ENCODE measurements at regions not wholly inside any gene's neighbourhood (a gene's known extent, or its start where the extent isn't known, plus 50 kb on each side); places are given as distances from the start of the nearest gene placed in this dataset.

DNA sequence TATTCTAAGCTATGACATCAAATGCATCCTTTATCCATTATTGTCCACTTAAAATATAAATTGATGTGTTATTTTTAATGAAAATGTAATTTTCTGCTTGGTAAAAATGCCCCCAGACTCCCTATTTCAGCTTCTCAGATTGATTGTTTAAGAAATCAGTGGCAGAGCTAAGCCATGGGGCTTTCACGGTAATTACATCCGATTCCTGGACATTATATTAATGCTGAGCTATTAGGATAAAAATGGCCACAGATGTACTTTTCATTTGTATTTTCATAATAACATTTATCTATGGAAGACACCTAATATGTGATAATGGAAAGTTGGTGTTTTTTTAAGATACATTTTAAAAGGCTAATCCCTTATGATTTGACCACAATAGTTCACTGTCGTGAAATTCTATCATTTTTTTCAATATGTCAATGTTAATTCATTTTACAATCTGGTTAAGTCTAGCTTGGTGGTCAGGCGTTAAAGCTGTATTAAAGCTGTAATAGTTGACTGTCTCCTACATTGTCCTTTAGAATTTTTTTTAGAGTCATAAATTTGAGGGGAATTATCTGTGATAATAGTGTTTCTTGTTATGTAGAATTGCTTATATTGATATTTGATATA lies 229.0 kb upstream of the UBE2E3 start:
- TF ChIP-seq, protein P1, sequence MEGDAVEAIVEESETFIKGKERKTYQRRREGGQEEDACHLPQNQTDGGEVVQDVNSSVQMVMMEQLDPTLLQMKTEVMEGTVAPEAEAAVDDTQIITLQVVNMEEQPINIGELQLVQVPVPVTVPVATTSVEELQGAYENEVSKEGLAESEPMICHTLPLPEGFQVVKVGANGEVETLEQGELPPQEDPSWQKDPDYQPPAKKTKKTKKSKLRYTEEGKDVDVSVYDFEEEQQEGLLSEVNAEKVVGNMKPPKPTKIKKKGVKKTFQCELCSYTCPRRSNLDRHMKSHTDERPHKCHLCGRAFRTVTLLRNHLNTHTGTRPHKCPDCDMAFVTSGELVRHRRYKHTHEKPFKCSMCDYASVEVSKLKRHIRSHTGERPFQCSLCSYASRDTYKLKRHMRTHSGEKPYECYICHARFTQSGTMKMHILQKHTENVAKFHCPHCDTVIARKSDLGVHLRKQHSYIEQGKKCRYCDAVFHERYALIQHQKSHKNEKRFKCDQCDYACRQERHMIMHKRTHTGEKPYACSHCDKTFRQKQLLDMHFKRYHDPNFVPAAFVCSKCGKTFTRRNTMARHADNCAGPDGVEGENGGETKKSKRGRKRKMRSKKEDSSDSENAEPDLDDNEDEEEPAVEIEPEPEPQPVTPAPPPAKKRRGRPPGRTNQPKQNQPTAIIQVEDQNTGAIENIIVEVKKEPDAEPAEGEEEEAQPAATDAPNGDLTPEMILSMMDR (IDR thresholded peaks at IDR 0.05; ENCODE audit: low read depth, low read length): no peak
- no peaks in the 10 kb centered on the region for H3K9me3 ChIP-seq (ENCODE audit: severe bottlenecking)
- H3K4me3 ChIP-seq (ENCODE audit: low read depth, low read length): no peak overlapping the region
- DNase-seq: no peak
- H3K27ac ChIP-seq: no peak overlapping the region
- H3K27me3 ChIP-seq (ENCODE audit: insufficient read depth, low read depth, severe bottlenecking): no peaks in the 10 kb centered on the region
- H3K36me3 ChIP-seq: no peaks in the 10 kb centered on the region

- Histone ChIP-seq H3K4me3 (ENCODE audit: low read depth, low read length) (no peak overlapping the region), H3K27me3 (ENCODE audit: insufficient read depth, low read depth, severe bottlenecking) (no peaks in the 10 kb centered on the region), H3K27ac (no peak overlapping the region), H3K9me3 (ENCODE audit: severe bottlenecking) (no peaks in the 10 kb centered on the region), H3K36me3 (no peaks in the 10 kb centered on the region)
- TF ChIP-seq, protein P1 (IDR thresholded peaks at IDR 0.05; ENCODE audit: low read depth, low read length): no peak
- no peak for DNase-seq
Measured at GRCh38 chr2:180747728-180748127, 232.7 kb upstream of the UBE2E3 start.

GRCh38 chr2:180743401-180743800 lies 237.0 kb upstream of the UBE2E3 start:
- Histone ChIP-seq H3K27ac (no peak overlapping the region), H3K27me3 (ENCODE audit: insufficient read depth, low read depth, severe bottlenecking) (no peaks in the 10 kb centered on the region), H3K4me3 (ENCODE audit: low read depth, low read length) (no peak overlapping the region), H3K36me3 (no peaks in the 10 kb centered on the region), H3K9me3 (ENCODE audit: severe bottlenecking) (no peaks in the 10 kb centered on the region)
- TF ChIP-seq, protein P1 (IDR thresholded peaks at IDR 0.05; ENCODE audit: low read depth, low read length): no peak
- DNase-seq: no peak

- H3K27ac ChIP-seq: no peak overlapping the region
Measured at GRCh38 chr2:180742801-180743200, 237.6 kb upstream of the UBE2E3 start.

GRCh38 chr2:180739070-180739469 lies 241.3 kb upstream of the UBE2E3 start:
- Histone ChIP-seq H3K4me3 (ENCODE audit: low read depth, low read length) (no peak overlapping the region), H3K27me3 (ENCODE audit: insufficient read depth, low read depth, severe bottlenecking) (no peaks in the 10 kb centered on the region), H3K36me3 (no peaks in the 10 kb centered on the region), H3K27ac (no peak overlapping the region), H3K9me3 (ENCODE audit: severe bottlenecking) (no peaks in the 10 kb centered on the region)
- DNase-seq: no peak
- TF ChIP-seq, protein P1 (IDR thresholded peaks at IDR 0.05; ENCODE audit: low read depth, low read length): no peak

More at GRCh38 chr2:180742801-180743200, 237.6 kb upstream of the UBE2E3 start:
- TF ChIP-seq, protein P1 (IDR thresholded peaks at IDR 0.05; ENCODE audit: low read depth, low read length): no peak
- Histone ChIP-seq H3K4me3 (ENCODE audit: low read depth, low read length) (no peak overlapping the region), H3K27me3 (ENCODE audit: insufficient read depth, low read depth, severe bottlenecking) (no peaks in the 10 kb centered on the region), H3K36me3 (no peaks in the 10 kb centered on the region), H3K9me3 (ENCODE audit: severe bottlenecking) (no peaks in the 10 kb centered on the region)
- no peak for DNase-seq

- H3K4me3 ChIP-seq (ENCODE audit: low read depth, low read length): no peak overlapping the region
- DNase-seq: no peak
- TF ChIP-seq, protein P1 (IDR thresholded peaks at IDR 0.05; ENCODE audit: low read depth, low read length): no peak
- no peaks in the 10 kb centered on the region for H3K9me3 ChIP-seq (ENCODE audit: severe bottlenecking)
- H3K27me3 ChIP-seq (ENCODE audit: insufficient read depth, low read depth, severe bottlenecking): no peaks in the 10 kb centered on the region
- H3K27ac ChIP-seq: no peak overlapping the region
- H3K36me3 ChIP-seq: no peaks in the 10 kb centered on the region
Measured at GRCh38 chr2:180735799-180736198, 244.6 kb upstream of the UBE2E3 start.

All from WERI-Rb-1 (cell line).